GM12878 (cell line): ENCODE measurements at regions not wholly inside any gene's neighbourhood (a gene's known extent, or its start where the extent isn't known, plus 50 kb on each side); places are given as distances from the start of the nearest gene placed in this dataset.

Experiments used
- ATAC-seq: fragments of 200-7000 bp; cut with Tn5 transposase; 3 replicates; pipeline ENCODE4 v1.9.1; 2020; ENCODE audit warnings: mild to moderate bottlenecking, moderate library complexity
- BruUV-seq: library from RNA; stranded (reverse); fragments of 400-500 nt; replicated peaks from 2 replicates; lab custom pipeline; 2021; lab: Mats Ljungman, UMichigan
- CTCF ChIA-PET: fragments of 300-600 bp; sonication (Branson Sonifier 250); formaldehyde crosslinking; extraction: SDS; loops from one replicate; lab custom pipeline; 2021; ENCODE audit warnings: inconsistent platforms; lab: Yijun Ruan, JAX
- POLR2A ChIA-PET: fragments of 350-600 bp; formaldehyde crosslinking; extraction: SDS; loops from one replicate; lab custom pipeline; 2021; ENCODE audit warnings: inconsistent platforms; lab: Charles Lee
- RAD21 ChIA-PET: fragments of 300-600 bp; sonication (Branson Sonifier 250); formaldehyde crosslinking; loops from one replicate; lab custom pipeline; 2023; ENCODE audit warnings: antibody characterized with exemption; ENCODE audit not compliant: unreplicated experiment; lab: Charles Lee
- SMC1A ChIA-PET: fragments of 300-600 bp; sonication (Branson Sonifier 250); formaldehyde crosslinking; loops from one replicate; lab custom pipeline; 2023; ENCODE audit not compliant: unreplicated experiment, uncharacterized antibody; lab: Charles Lee
- DNase-seq: peaks from one replicate; pipeline ENCODE4 v3.0.0-alpha.2; 2011; ENCODE audit warnings: low read depth, low spot score
- FAIRE-seq: peaks from 3 replicates; lab custom pipeline; 2011; peaks lifted over from hg19 to GRCh38; lab: Jason Lieb, UNC
- H2AFZ ChIP-seq: 2 replicates; pipeline ENCODE4 v1.6.0; 2011; ENCODE audit warnings: low read depth, low read length, control low read depth; ENCODE audit not compliant: control insufficient read depth
- H3K27ac ChIP-seq: 2 replicates; pipeline ENCODE4 v1.5.1; 2011; ENCODE audit warnings: control low read depth; ENCODE audit not compliant: control insufficient read depth, insufficient read depth
- H3K27me3 ChIP-seq, 2 experiments: replicated peaks in 1 of 2; 2 replicates each; pipeline versions ENCODE4 v1.6.0 to v1.6.1; 2011; ENCODE audit warnings: low read length in 1 of 2; ENCODE audit not compliant: control insufficient read depth in 2 of 2, insufficient read depth in 2 of 2
- H3K36me3 ChIP-seq, 2 experiments: 2 replicates each; pipeline ENCODE4 v1.5.1; 2011; ENCODE audit warnings: low read length in 1 of 2; ENCODE audit not compliant: control insufficient read depth in 2 of 2, insufficient read depth in 2 of 2
- H3K4me1 ChIP-seq: 2 replicates; pipeline ENCODE4 v1.6.1; 2011; ENCODE audit warnings: mild to moderate bottlenecking, low read length, moderate library complexity, mixed read lengths; ENCODE audit not compliant: control insufficient read depth, insufficient read depth
- H3K4me2 ChIP-seq: 2 replicates; pipeline ENCODE4 v1.6.0; 2011; ENCODE audit warnings: control low read depth; ENCODE audit not compliant: control insufficient read depth, insufficient read depth
- H3K4me3 ChIP-seq: fragments of 200-600 bp; sonication (generic); 2 replicates; pipeline ENCODE4 v1.5.1; 2016
- H3K79me2 ChIP-seq: 2 replicates; pipeline ENCODE4 v1.6.0; 2011; ENCODE audit warnings: low read length; ENCODE audit not compliant: control insufficient read depth, insufficient read depth
- H3K9ac ChIP-seq: 2 replicates; pipeline ENCODE4 v1.8.0; 2011; ENCODE audit warnings: low read length, control low read depth, mixed read lengths; ENCODE audit not compliant: control insufficient read depth, insufficient read depth
- H3K9me3 ChIP-seq: replicated peaks from 3 replicates; pipeline ENCODE4 v1.5.1; 2011; ENCODE audit warnings: mild to moderate bottlenecking, low read length; ENCODE audit not compliant: control insufficient read depth, insufficient read depth
- H4K20me1 ChIP-seq: 2 replicates; pipeline ENCODE4 v1.6.0; 2011; ENCODE audit not compliant: control insufficient read depth, insufficient read depth
- IRF5 ChIP-seq: fragments of 450-650 bp; IDR thresholded peaks from 2 replicates; pipeline ENCODE4 v1.6.1; 2017; ENCODE audit warnings: borderline replicate concordance
- MTA2 ChIP-seq: fragments of 450-650 bp; IDR thresholded peaks from 2 replicates; pipeline ENCODE4 v1.6.1; 2016; ENCODE audit warnings: low read depth, mild to moderate bottlenecking, moderate library complexity
- MYC ChIP-seq: IDR thresholded peaks from 2 replicates; pipeline ENCODE4 v1.6.1; 2011; ENCODE audit warnings: mild to moderate bottlenecking, low read length, moderate library complexity, inconsistent platforms; ENCODE audit not compliant: insufficient read depth, insufficient replicate concordance, insufficient read length, severe bottlenecking
- TARDBP ChIP-seq: IDR thresholded peaks from 2 replicates; pipeline ENCODE4 v1.6.1; 2016; ENCODE audit warnings: borderline replicate concordance
- ZNF622 ChIP-seq: fragments of 450-650 bp; IDR thresholded peaks from 2 replicates; pipeline ENCODE4 v1.6.1; 2017; ENCODE audit warnings: mild to moderate bottlenecking, inconsistent platforms
- WGBS: methylation state at CpG from one replicate; pipeline ENCODE4 v1.1.6; 2016; ENCODE audit warnings: low lambda C conversion rate; ENCODE audit not compliant: insufficient replicate concordance, insufficient coverage; ENCODE audit errors: missing lambda C conversion rate; 5-methylcytosine and 5-hydroxymethylcytosine counted together
- in situ Hi-C: fragments of 300-500 bp; cut with MboI; formaldehyde crosslinking; loops from 9 replicates; pipeline ENCODE4 v1.14.3; 2018; ENCODE audit warnings: mixed read lengths
- intact Hi-C: fragments of 100-400 bp; cut with micrococcal nuclease; formaldehyde crosslinking; loops from one replicate; pipeline ENCODE4 v1.14.2; 2022; ENCODE audit not compliant: unreplicated experiment

GRCh38 chr1:230507236-230507635 lies 81.1 kb upstream of the PGBD5 start:
- Histone ChIP-seq H3K4me2 (no peak overlapping the region), H3K79me2 (no peaks in the 10 kb centered on the region), H3K4me1 (no peaks in the 10 kb centered on the region), H4K20me1 (no peaks in the 10 kb centered on the region), H3K27ac (no peak overlapping the region), H3K9me3 (no peaks in the 10 kb centered on the region; the same call in 2 of the 3 replicates), H3K9ac (no peak overlapping the region), H3K27me3 (no peaks in the 10 kb centered on the region), H3K4me3 (no peak overlapping the region), H3K36me3 (no peaks in the 10 kb centered on the region), H2AFZ (no peak overlapping the region)
- ChIA-PET RAD21 (no interaction called here), POLR2A (no interaction called here), CTCF (no interaction called here), SMC1A (no interaction called here)
- DNase-seq (no peak), ATAC-seq (no peak), FAIRE-seq (no peak)
- no TSS peak for BruUV-seq
- intact Hi-C loops (no loop called here), in situ Hi-C loops (no loop called here)
- no peak for TF ChIP-seq MTA2
- no peak for TF ChIP-seq ZNF622
- no peak for TF ChIP-seq TARDBP
- no peak for TF ChIP-seq IRF5
- WGBS, result 39% methylated on average over 2 of the region's 2 CpGs

GRCh38 chr1:230506451-230506850 lies 80.3 kb upstream of the PGBD5 start:
- H3K36me3 ChIP-seq, result no peaks in the 10 kb centered on the region
- RAD21 ChIA-PET, result no interaction called here
- H3K4me3 ChIP-seq, result no peak overlapping the region
- H3K9ac ChIP-seq, result no peak overlapping the region
- no peak for DNase-seq
- H3K27ac ChIP-seq, result no peak overlapping the region
- no peaks in the 10 kb centered on the region for H4K20me1 ChIP-seq
- H3K4me1 ChIP-seq, result no peaks in the 10 kb centered on the region
- H3K27me3 ChIP-seq, result no peaks in the 10 kb centered on the region
- no peak for ATAC-seq
- in situ Hi-C loops, result no loop called here
- TF ChIP-seq MYC, result no peak
- TF ChIP-seq, all 136 proteins: peak for 0
- Histone ChIP-seq H3K79me2 (no peaks in the 10 kb centered on the region), H3K4me2 (no peak overlapping the region), H2AFZ (no peak overlapping the region), H3K9me3 (no peaks in the 10 kb centered on the region; the same call in 2 of the 3 replicates)
- intact Hi-C loops, result no loop called here
- CTCF ChIA-PET, result no interaction called here
- no peak for FAIRE-seq
- SMC1A ChIA-PET, result no interaction called here
- no TSS peak for BruUV-seq
- POLR2A ChIA-PET, result no interaction called here
- WGBS, result 2% methylated on average over 3 of the region's 3 CpGs
